ENCODE measurements at regions not wholly inside any gene's neighbourhood (a gene's known extent, or its start where the extent isn't known, plus 50 kb on each side); places are given as distances from the start of the nearest gene placed in this dataset.
"Not testable (repeated sequence)": the region's sequence is repeated elsewhere in the genome, so short reads cannot be mapped to it uniquely, and the experiment has no call there.

- ChIA-PET POLR2A (no interaction called here), CTCF (no interaction called here)
- peaks cover 17% of the 10 kb centered on the region for H3K27me3 Mint-ChIP-seq
- H3K27ac Mint-ChIP-seq: no peak overlapping the region
- ATAC-seq (ENCODE audit: poor library complexity): no peak
- Histone ChIP-seq H3K4me3 (ENCODE audit: low read length) (no peak overlapping the region), H3K9me3 (ENCODE audit: control insufficient read depth in 1 of 2, insufficient read depth in 1 of 2, low read length in 2 of 2) (peaks cover 0 to 4% of the 10 kb centered on the region in 2 experiments), H3K27me3 (ENCODE audit: control insufficient read depth in 1 of 2, insufficient read depth in 2 of 2, low read length in 2 of 2) (no peaks in the 10 kb centered on the region), H3K4me1 (ENCODE audit: insufficient read depth, low read length) (no peaks in the 10 kb centered on the region), H3K27ac (ENCODE audit: low read depth in 1 of 2, low read length in 2 of 2) (no peak overlapping the region), H3K36me3 (ENCODE audit: insufficient read depth, low read length) (no peaks in the 10 kb centered on the region)
- intact Hi-C loops (cut with DNase I, micrococcal nuclease): no loop called here
- no peaks in the 10 kb centered on the region for H3K9me3 Mint-ChIP-seq
- DNase-seq: no peak
- no peaks in the 10 kb centered on the region for H3K4me1 Mint-ChIP-seq (ENCODE audit: low read depth)
- TF ChIP-seq CTCF (IDR thresholded peaks at IDR 0.05): no peak
- no peaks in the 10 kb centered on the region for H3K36me3 Mint-ChIP-seq (ENCODE audit: low read depth)
- H3K4me3 Mint-ChIP-seq: no peak overlapping the region
Measured at GRCh38 chr5:126280343-126280742, 142.9 kb upstream of the GRAMD2B start.

GRCh38 chr5:126280846-126281245, 142.4 kb upstream of the GRAMD2B start:
- no peak for TF ChIP-seq CTCF (IDR thresholded peaks at IDR 0.05)
- H3K36me3 Mint-ChIP-seq (ENCODE audit: low read depth): no peaks in the 10 kb centered on the region
- DNase-seq (no peak), ATAC-seq (ENCODE audit: poor library complexity) (no peak)
- CTCF ChIA-PET: no interaction called here
- no peak overlapping the region for H3K4me3 Mint-ChIP-seq
- Histone ChIP-seq H3K9me3 (ENCODE audit: control insufficient read depth in 1 of 2, insufficient read depth in 1 of 2, low read length in 2 of 2) (peaks cover 0 to 4% of the 10 kb centered on the region in 2 experiments), H3K4me1 (ENCODE audit: insufficient read depth, low read length) (no peaks in the 10 kb centered on the region), H3K4me3 (ENCODE audit: low read length) (no peak overlapping the region), H3K36me3 (ENCODE audit: insufficient read depth, low read length) (no peaks in the 10 kb centered on the region), H3K27ac (ENCODE audit: low read depth in 1 of 2, low read length in 2 of 2) (no peak overlapping the region), H3K27me3 (ENCODE audit: control insufficient read depth in 1 of 2, insufficient read depth in 2 of 2, low read length in 2 of 2) (no peaks in the 10 kb centered on the region)
- peaks cover 21% of the 10 kb centered on the region for H3K27me3 Mint-ChIP-seq
- H3K4me1 Mint-ChIP-seq (ENCODE audit: low read depth): no peaks in the 10 kb centered on the region
- intact Hi-C loops (cut with DNase I, micrococcal nuclease): no loop called here
- H3K27ac Mint-ChIP-seq: no peak overlapping the region
- POLR2A ChIA-PET: no interaction called here
- H3K9me3 Mint-ChIP-seq: no peaks in the 10 kb centered on the region

DNA sequence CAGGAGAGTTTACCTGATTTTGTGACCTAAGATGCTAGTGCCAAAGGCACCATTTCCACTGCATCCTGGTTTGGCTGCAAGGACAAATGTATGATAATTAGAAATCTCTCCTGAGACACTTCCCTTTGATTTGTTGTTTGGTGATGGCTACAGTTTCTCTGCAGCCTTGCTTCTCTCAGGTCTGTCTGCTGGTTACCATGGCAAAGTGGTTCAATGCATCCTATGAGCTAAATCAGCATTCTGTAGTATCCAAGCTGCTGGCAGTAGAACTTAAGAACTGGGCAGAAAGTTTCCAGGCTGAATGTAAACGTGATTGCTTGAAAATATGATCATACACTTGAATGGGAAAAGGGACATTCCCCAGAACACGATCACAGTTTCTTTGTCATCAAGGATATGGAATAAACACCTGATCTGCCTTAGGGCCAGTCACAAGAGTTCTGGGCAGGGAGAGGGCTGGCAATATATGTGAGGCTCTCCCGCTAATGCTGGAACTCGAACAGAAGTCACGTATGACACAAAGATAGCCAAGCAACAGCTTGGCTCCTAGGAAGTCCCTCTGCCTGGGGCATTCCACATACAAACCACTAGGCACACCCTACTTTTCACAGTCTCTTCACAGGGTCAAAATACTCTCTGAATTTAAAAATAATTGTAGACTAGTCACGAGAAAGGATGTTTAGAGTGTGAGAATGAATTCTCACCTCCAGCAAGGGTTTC, 138.1 kb upstream of the GRAMD2B start:
- no peak for ATAC-seq (ENCODE audit: poor library complexity)
- H3K27ac Mint-ChIP-seq: no peak overlapping the region
- intact Hi-C loops (cut with DNase I, micrococcal nuclease): no loop called here

GRCh38 chr5:126296121-126296520, 127.1 kb upstream of the GRAMD2B start:
- POLR2A ChIA-PET; H3K36me3 ChIP-seq (ENCODE audit: insufficient read depth, low read length); H3K27ac ChIP-seq (ENCODE audit: low read depth in 1 of 2, low read length in 2 of 2); DNase-seq; H3K4me1 Mint-ChIP-seq (ENCODE audit: low read depth); H3K27ac Mint-ChIP-seq; H3K4me3 Mint-ChIP-seq; intact Hi-C loops (cut with DNase I, micrococcal nuclease); H3K27me3 Mint-ChIP-seq; H3K36me3 Mint-ChIP-seq (ENCODE audit: low read depth); H3K4me3 ChIP-seq (ENCODE audit: low read length); CTCF ChIA-PET; H3K27me3 ChIP-seq (ENCODE audit: control insufficient read depth in 1 of 2, insufficient read depth in 2 of 2, low read length in 2 of 2); H3K9me3 Mint-ChIP-seq; ATAC-seq (ENCODE audit: poor library complexity); H3K4me1 ChIP-seq (ENCODE audit: insufficient read depth, low read length); H3K9me3 ChIP-seq (ENCODE audit: control insufficient read depth in 1 of 2, insufficient read depth in 1 of 2, low read length in 2 of 2): not testable (repeated sequence)

More for the DNA sequence above, 138.1 kb upstream of the GRAMD2B start:
- ChIA-PET POLR2A (no interaction called here), CTCF (interaction anchor here (1.0 kb wide), 1 partner anchor 18 kb away, joined by 3 read pairs; no protein-coding TSS in a partner anchor)
- no peak for DNase-seq
- Mint-ChIP-seq H3K27me3 (peaks cover 33% of the 10 kb centered on the region), H3K36me3 (ENCODE audit: low read depth) (no peaks in the 10 kb centered on the region), H3K4me1 (ENCODE audit: low read depth) (no peaks in the 10 kb centered on the region), H3K9me3 (no peaks in the 10 kb centered on the region), H3K4me3 (no peak overlapping the region)
- Histone ChIP-seq H3K4me3 (ENCODE audit: low read length) (no peak overlapping the region), H3K4me1 (ENCODE audit: insufficient read depth, low read length) (no peaks in the 10 kb centered on the region), H3K36me3 (ENCODE audit: insufficient read depth, low read length) (no peaks in the 10 kb centered on the region), H3K27me3 (ENCODE audit: control insufficient read depth in 1 of 2, insufficient read depth in 2 of 2, low read length in 2 of 2) (no peaks in the 10 kb centered on the region), H3K27ac (ENCODE audit: low read depth in 1 of 2, low read length in 2 of 2) (no peak overlapping the region), H3K9me3 (ENCODE audit: control insufficient read depth in 1 of 2, insufficient read depth in 1 of 2, low read length in 2 of 2) (peaks cover 0 to 4% of the 10 kb centered on the region in 2 experiments)
- no peak for TF ChIP-seq CTCF (IDR thresholded peaks at IDR 0.05)

All from CD4-positive, alpha-beta T cell (primary cell).